ENCODE measurements at regions not wholly inside any gene's neighbourhood (a gene's known extent, or its start where the extent isn't known, plus 50 kb on each side); places are given as distances from the start of the nearest gene placed in this dataset.
"Not testable (repeated sequence)": the region's sequence is repeated elsewhere in the genome, so short reads cannot be mapped to it uniquely, and the experiment has no call there.

GRCh38 chr12:88889326-88890110 is 309.2 kb upstream of the KITLG start:
- TF ChIP-seq POLR2A (IDR thresholded peaks at IDR 0.05; ENCODE audit: low read length) (no peak), GATA1 (IDR thresholded peaks at IDR 0.05; ENCODE audit: low read depth, low read length) (no peak)

GRCh38 chr12:88884600-88884999 is 304.3 kb upstream of the KITLG start:
- TF ChIP-seq GATA1 (IDR thresholded peaks at IDR 0.05; ENCODE audit: low read depth, low read length) (no peak), POLR2A (IDR thresholded peaks at IDR 0.05; ENCODE audit: low read length) (no peak)
- DNase-seq = no peak

More at GRCh38 chr12:88889326-88890110, 309.2 kb upstream of the KITLG start:
- no peak for DNase-seq

GRCh38 chr12:88882662-88883061 is 302.4 kb upstream of the KITLG start:
- no peak for TF ChIP-seq POLR2A (IDR thresholded peaks at IDR 0.05; ENCODE audit: low read length)
- TF ChIP-seq GATA1 (IDR thresholded peaks at IDR 0.05; ENCODE audit: low read depth, low read length) = no peak
- peak in 1 of 2 experiments; percentile 10 for DNase-seq

- DNase-seq = no peak
- TF ChIP-seq GATA1 (IDR thresholded peaks at IDR 0.05; ENCODE audit: low read depth, low read length) = no peak
- no peak for TF ChIP-seq POLR2A (IDR thresholded peaks at IDR 0.05; ENCODE audit: low read length)
These were observed 299.8 kb upstream of the KITLG start for GRCh38 chr12:88880051-88880450.

- DNase-seq = no peak
- TF ChIP-seq GATA1 (IDR thresholded peaks at IDR 0.05; ENCODE audit: low read depth, low read length) (no peak), POLR2A (IDR thresholded peaks at IDR 0.05; ENCODE audit: low read length) (no peak)
These were observed 298.0 kb upstream of the KITLG start for GRCh38 chr12:88878295-88878694.

- TF ChIP-seq GATA1 (IDR thresholded peaks at IDR 0.05; ENCODE audit: low read depth, low read length) (no peak), POLR2A (IDR thresholded peaks at IDR 0.05; ENCODE audit: low read length) (no peak)
- DNase-seq = no peak
These were observed 296.6 kb upstream of the KITLG start for GRCh38 chr12:88876857-88877256.

DNA sequence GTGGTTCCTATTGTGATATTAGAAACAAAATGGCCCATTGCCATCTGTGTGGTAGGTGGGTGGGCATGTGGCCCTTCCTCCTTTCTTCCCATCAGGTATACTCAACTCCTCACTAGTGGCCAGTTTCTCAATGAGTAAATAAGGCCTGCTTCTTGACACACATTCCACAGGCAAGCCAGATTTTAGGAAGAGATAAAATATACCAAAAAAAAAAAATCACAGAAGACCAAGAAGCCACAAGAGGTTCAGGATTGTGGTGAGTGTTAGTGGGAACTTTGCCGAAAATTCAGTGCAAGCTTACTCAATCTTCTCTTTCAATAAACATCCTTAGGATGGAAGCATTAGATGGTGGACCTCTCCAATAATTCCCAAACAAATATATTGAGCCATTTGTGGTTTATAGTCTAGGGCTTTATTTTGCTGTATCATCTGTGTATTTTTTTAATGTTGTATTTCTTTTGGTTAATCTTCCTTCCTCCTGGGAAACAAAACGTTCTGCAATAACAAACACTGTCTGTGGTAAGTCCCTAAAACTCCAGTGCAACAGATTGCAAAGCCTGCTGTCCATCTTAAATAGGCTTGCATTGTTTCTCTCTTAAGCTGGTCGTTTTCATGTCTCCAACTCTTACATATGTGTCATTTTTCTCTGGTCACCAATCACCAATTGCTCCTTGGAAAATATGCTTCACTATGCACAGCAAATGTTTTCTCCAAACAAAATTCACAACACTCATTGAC is 289.9 kb upstream of the KITLG start:
- DNase-seq = no peak

DNA sequence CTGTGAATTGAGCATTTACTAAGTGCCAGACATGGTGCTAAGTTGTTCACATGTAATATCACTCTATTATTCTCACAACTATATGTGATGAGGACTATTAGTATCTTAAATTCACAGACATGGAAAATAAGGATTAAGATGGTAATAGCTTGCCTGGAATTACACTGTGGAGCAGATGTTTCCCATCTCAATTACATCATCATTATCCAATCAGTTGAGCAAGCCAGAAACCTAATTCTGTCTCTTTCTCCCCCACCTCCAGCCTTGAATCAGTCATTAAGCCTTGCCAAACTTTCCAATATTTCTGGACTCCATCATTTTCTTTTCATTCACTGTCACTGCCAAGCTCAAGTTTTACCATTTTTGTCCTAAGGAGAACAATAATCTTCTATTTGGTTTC is 287.8 kb upstream of the KITLG start:
- DNase-seq = no peak
- TF ChIP-seq GATA1 (IDR thresholded peaks at IDR 0.05; ENCODE audit: low read depth, low read length) (no peak), POLR2A (IDR thresholded peaks at IDR 0.05; ENCODE audit: low read length) (no peak)

More for the DNA sequence above, 289.9 kb upstream of the KITLG start:
- no peak for TF ChIP-seq GATA1 (IDR thresholded peaks at IDR 0.05; ENCODE audit: low read depth, low read length)
- TF ChIP-seq POLR2A (IDR thresholded peaks at IDR 0.05; ENCODE audit: low read length) = no peak

GRCh38 chr12:88867510-88867909 is 287.2 kb upstream of the KITLG start:
- TF ChIP-seq GATA1 (IDR thresholded peaks at IDR 0.05; ENCODE audit: low read depth, low read length) (no peak), POLR2A (IDR thresholded peaks at IDR 0.05; ENCODE audit: low read length) (no peak)
- no peak for DNase-seq

GRCh38 chr12:88866881-88867280 is 286.6 kb upstream of the KITLG start:
- TF ChIP-seq GATA1 (IDR thresholded peaks at IDR 0.05; ENCODE audit: low read depth, low read length) (no peak), POLR2A (IDR thresholded peaks at IDR 0.05; ENCODE audit: low read length) (no peak)
- no peak for DNase-seq

- TF ChIP-seq GATA1 (IDR thresholded peaks at IDR 0.05; ENCODE audit: low read depth, low read length) (no peak), POLR2A (IDR thresholded peaks at IDR 0.05; ENCODE audit: low read length) (no peak)
- no peak for DNase-seq
These were observed 285.3 kb upstream of the KITLG start for GRCh38 chr12:88865537-88865936.

GRCh38 chr12:88860851-88861250 is 280.6 kb upstream of the KITLG start:
- TF ChIP-seq GATA1 (IDR thresholded peaks at IDR 0.05; ENCODE audit: low read depth, low read length) (no peak), POLR2A (IDR thresholded peaks at IDR 0.05; ENCODE audit: low read length) (no peak)
- no peak for DNase-seq

GRCh38 chr12:88856201-88856600 is 275.9 kb upstream of the KITLG start:
- TF ChIP-seq POLR2A (IDR thresholded peaks at IDR 0.05; ENCODE audit: low read length) (no peak), GATA1 (IDR thresholded peaks at IDR 0.05; ENCODE audit: low read depth, low read length) (no peak)
- DNase-seq = no peak

GRCh38 chr12:88855301-88855700 is 275.0 kb upstream of the KITLG start:
- TF ChIP-seq POLR2A (IDR thresholded peaks at IDR 0.05; ENCODE audit: low read length) (no peak), GATA1 (IDR thresholded peaks at IDR 0.05; ENCODE audit: low read depth, low read length) (no peak)
- no peak for DNase-seq

DNA sequence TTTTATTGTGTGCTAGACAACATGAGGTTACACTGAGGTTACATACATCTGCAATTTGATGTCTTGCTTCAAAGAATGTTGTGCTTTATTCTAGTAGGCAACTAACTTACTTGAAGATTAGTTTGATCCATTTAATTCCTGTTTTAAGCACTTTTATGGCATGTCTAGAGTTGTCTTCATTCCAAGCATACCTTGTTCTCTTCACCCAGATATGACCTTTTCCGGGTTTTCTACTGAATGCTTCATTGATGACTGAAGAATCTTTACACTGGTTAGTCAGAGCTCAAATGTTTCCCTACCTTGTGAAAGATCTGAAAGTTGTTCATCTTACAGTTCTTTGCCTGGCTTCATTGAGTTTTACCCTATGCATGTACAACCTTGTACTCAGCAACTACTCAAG is 274.0 kb upstream of the KITLG start:
- TF ChIP-seq GATA1 (IDR thresholded peaks at IDR 0.05; ENCODE audit: low read depth, low read length) (no peak), POLR2A (IDR thresholded peaks at IDR 0.05; ENCODE audit: low read length) (no peak)
- DNase-seq = no peak

GRCh38 chr12:88847246-88847645 is 267.0 kb upstream of the KITLG start:
- DNase-seq = not testable (repeated sequence)
